CD8-positive, alpha-beta memory T cell (primary cell): ENCODE measurements at regions not wholly inside any gene's neighbourhood (a gene's known extent, or its start where the extent isn't known, plus 50 kb on each side); places are given as distances from the start of the nearest gene placed in this dataset.

Experiments
- CTCF ChIA-PET: fragments of 350-600 bp; sonication (Branson Sonifier 250); formaldehyde crosslinking; loops from one replicate; lab custom pipeline; 2021; ENCODE audit warnings: antibody characterized with exemption; lab: Charles Lee
- POLR2A ChIA-PET: fragments of 350-600 bp; sonication (Branson Sonifier 250); formaldehyde crosslinking; loops from one replicate; lab custom pipeline; 2021; ENCODE audit warnings: antibody characterized with exemption; lab: Charles Lee
- DNase-seq, 5 donors: peaks; one replicate each; pipeline versions ENCODE4 v3.0.0 to v3.0.0-alpha.2; 2020 to 2022; ENCODE audit warnings: mixed read lengths in 1 of 5
- H3K27ac ChIP-seq: one replicate; pipeline ENCODE4 v1.7.0; 2013; ENCODE audit warnings: low read depth, mild to moderate bottlenecking, low read length, moderate library complexity
- H3K27me3 ChIP-seq: 2 replicates; pipeline ENCODE4 v1.7.0; 2013; ENCODE audit warnings: low read length, mild to moderate bottlenecking; ENCODE audit not compliant: insufficient read depth, poor library complexity, severe bottlenecking
- H3K36me3 ChIP-seq: 2 replicates; pipeline ENCODE4 v1.7.0; 2013; ENCODE audit warnings: mild to moderate bottlenecking, low read length, moderate library complexity; ENCODE audit not compliant: insufficient read depth
- H3K4me1 ChIP-seq: 2 replicates; pipeline ENCODE4 v1.7.0; 2013; ENCODE audit warnings: mild to moderate bottlenecking, low read length, moderate library complexity; ENCODE audit not compliant: insufficient read depth
- H3K4me3 ChIP-seq: 2 replicates; pipeline ENCODE4 v1.7.0; 2013; ENCODE audit warnings: mild to moderate bottlenecking, low read length
- H3K9me3 ChIP-seq: 2 replicates; pipeline ENCODE4 v1.7.0; 2013; ENCODE audit warnings: mild to moderate bottlenecking, low read length
- H3K27ac Mint-ChIP-seq, 8 donors: one replicate each; pipeline ENCODE4 v1.8.0; 2020 to 2021; ENCODE audit warnings: mixed read lengths in 8 of 8, mild to moderate bottlenecking in 6 of 8, inconsistent platforms in 3 of 8, moderate library complexity in 3 of 8
- H3K27me3 Mint-ChIP-seq, 2 donors: one replicate each; pipeline ENCODE4 v1.8.0; 2020 to 2021; ENCODE audit warnings: mixed read lengths in 2 of 2, mild to moderate bottlenecking in 1 of 2, moderate library complexity in 1 of 2
- H3K36me3 Mint-ChIP-seq, 3 donors: one replicate each; pipeline ENCODE4 v1.8.0; 2020 to 2021; ENCODE audit warnings: mixed read lengths in 3 of 3, inconsistent platforms in 1 of 3, mild to moderate bottlenecking in 1 of 3
- H3K4me1 Mint-ChIP-seq, 3 donors: one replicate each; pipeline ENCODE4 v1.8.0; 2020 to 2021; ENCODE audit warnings: mixed read lengths in 3 of 3, inconsistent platforms in 1 of 3, mild to moderate bottlenecking in 1 of 3
- H3K4me3 Mint-ChIP-seq, 7 donors: one replicate each; pipeline ENCODE4 v1.8.0; 2020 to 2021; ENCODE audit warnings: mixed read lengths in 7 of 7, mild to moderate bottlenecking in 6 of 7, moderate library complexity in 4 of 7, inconsistent platforms in 2 of 7
- H3K9me3 Mint-ChIP-seq, 5 donors: one replicate each; pipeline ENCODE4 v1.8.0; 2020 to 2022; ENCODE audit warnings: mixed read lengths in 5 of 5, mild to moderate bottlenecking in 3 of 5, moderate library complexity in 2 of 5, inconsistent platforms in 1 of 5

DNA sequence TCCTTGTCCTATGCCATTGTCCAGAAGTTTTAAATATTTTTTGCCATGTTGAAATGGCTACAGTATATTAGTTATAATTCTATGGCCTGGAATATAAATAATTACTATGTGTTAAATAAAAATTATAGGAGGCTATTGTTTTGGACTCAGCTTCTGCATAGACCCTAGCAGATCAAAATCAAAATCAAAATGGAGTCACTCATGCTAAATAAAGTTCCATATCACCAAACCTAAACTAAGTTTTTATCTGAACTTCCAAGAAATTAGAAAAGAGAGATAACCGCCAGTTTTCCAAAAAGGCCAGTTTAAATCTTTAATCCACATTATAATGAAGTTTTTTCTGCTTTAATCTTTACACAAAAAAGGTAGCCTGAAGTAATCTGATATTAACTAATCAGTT lies 227.8 kb upstream of the P2RY1 start:
- Histone ChIP-seq H3K4me3 (no peak overlapping the region), H3K4me1 (no peaks in the 10 kb centered on the region), H3K27me3 (no peaks in the 10 kb centered on the region), H3K36me3 (no peaks in the 10 kb centered on the region), H3K27ac (no peak overlapping the region), H3K9me3 (no peaks in the 10 kb centered on the region)
- no peak for DNase-seq
- no peak overlapping the region for H3K4me3 Mint-ChIP-seq
- POLR2A ChIA-PET = no interaction called here
- peaks cover 0 to 10% (median 0%) of the 10 kb centered on the region in 5 donors for H3K9me3 Mint-ChIP-seq
- no peaks in the 10 kb centered on the region for H3K36me3 Mint-ChIP-seq
- no peaks in the 10 kb centered on the region for H3K4me1 Mint-ChIP-seq
- H3K27ac Mint-ChIP-seq = no peak overlapping the region
- CTCF ChIA-PET = no interaction called here
- peaks cover 0 to 7% of the 10 kb centered on the region in 2 donors for H3K27me3 Mint-ChIP-seq

DNA sequence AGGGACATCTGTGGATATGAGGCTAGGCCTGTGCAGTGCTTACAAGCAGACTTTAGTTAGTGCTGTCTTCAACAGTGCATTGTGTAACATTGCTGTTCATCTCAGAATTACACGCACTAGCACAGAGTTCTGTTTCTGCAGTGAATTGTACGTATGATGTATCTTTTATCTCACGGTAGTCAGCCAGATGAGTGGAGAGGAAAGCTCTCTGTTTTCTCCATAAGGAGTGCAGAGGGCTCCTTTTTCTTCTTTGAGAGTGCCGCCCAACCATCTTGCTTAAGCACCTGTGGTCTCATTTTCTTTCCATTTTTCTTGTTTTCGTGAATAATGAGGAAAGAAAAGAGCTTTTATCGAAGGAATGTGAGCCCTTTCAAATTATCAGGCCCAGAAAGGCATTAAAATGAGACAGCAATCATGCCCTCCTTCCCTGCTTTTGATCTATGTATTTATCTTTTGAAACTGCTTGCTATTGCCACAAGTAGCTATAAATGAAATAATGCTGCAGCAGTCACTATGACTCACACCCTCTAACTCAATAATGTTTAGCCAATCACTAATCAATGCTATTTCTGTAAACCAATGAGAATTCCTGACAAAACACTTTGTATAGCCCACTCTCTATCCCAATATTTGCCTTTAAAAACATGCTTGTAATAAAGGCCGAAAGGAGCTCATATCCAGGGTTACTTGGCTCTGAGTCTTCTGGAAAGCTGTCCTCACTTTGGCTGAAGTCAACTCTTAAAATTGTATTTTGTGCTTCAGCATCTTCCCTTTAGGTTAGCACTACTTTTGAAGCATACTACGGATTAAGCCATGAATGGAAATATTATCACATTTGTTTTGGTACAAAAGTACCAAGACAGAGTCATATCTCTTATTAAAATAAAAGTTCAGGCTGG lies 226.0 kb upstream of the P2RY1 start:
- H3K27ac ChIP-seq = no peak overlapping the region
- no peak overlapping the region for H3K4me3 ChIP-seq
- no peaks in the 10 kb centered on the region for H3K9me3 ChIP-seq
- ChIA-PET CTCF (interaction anchor here (0.7 kb wide), 1 partner anchor 90 kb away, joined by 3 read pairs; no protein-coding TSS in a partner anchor), POLR2A (no interaction called here)
- no peaks in the 10 kb centered on the region for H3K36me3 Mint-ChIP-seq
- no peak for DNase-seq
- no peaks in the 10 kb centered on the region for H3K4me1 ChIP-seq
- H3K9me3 Mint-ChIP-seq = peaks cover 0 to 7% (median 0%) of the 10 kb centered on the region in 5 donors
- peaks cover 0 to 8% of the 10 kb centered on the region in 2 donors for H3K27me3 Mint-ChIP-seq
- H3K27ac Mint-ChIP-seq = no peak overlapping the region
- no peaks in the 10 kb centered on the region for H3K36me3 ChIP-seq
- H3K4me1 Mint-ChIP-seq = no peaks in the 10 kb centered on the region
- H3K27me3 ChIP-seq = no peaks in the 10 kb centered on the region
- no peak overlapping the region for H3K4me3 Mint-ChIP-seq

DNA sequence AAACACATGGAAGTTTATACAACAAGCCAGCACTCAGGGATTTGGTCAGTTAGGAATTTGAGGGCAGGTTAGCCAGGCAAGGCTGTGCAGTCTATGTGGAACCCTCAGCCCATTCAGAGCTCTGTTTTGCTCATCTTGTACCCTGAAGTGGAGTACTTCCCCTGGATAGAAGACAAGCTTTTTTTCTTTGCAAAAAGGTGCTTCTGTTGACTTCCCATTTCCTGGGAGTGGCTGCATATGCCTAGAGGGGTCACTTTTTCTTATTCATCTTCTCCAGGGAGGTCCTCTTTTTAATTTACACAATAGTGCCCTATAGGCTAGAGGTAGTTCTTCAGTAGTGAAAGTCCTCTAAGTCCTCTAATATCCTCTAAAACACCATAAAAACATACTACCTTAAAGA lies 225.0 kb upstream of the P2RY1 start:
- H3K27me3 Mint-ChIP-seq = peaks cover 0 to 8% of the 10 kb centered on the region in 2 donors
- Histone ChIP-seq H3K27me3 (no peaks in the 10 kb centered on the region), H3K4me1 (no peaks in the 10 kb centered on the region), H3K36me3 (no peaks in the 10 kb centered on the region), H3K9me3 (no peaks in the 10 kb centered on the region), H3K4me3 (no peak overlapping the region), H3K27ac (no peak overlapping the region)
- ChIA-PET CTCF (interaction anchor here (0.7 kb wide), 1 partner anchor 91 kb away, joined by 3 read pairs; no protein-coding TSS in a partner anchor), POLR2A (no interaction called here)
- no peak for DNase-seq
- no peaks in the 10 kb centered on the region for H3K36me3 Mint-ChIP-seq
- H3K4me3 Mint-ChIP-seq = no peak overlapping the region
- no peaks in the 10 kb centered on the region for H3K4me1 Mint-ChIP-seq
- no peak overlapping the region for H3K27ac Mint-ChIP-seq
- H3K9me3 Mint-ChIP-seq = no peaks in the 10 kb centered on the region

DNA sequence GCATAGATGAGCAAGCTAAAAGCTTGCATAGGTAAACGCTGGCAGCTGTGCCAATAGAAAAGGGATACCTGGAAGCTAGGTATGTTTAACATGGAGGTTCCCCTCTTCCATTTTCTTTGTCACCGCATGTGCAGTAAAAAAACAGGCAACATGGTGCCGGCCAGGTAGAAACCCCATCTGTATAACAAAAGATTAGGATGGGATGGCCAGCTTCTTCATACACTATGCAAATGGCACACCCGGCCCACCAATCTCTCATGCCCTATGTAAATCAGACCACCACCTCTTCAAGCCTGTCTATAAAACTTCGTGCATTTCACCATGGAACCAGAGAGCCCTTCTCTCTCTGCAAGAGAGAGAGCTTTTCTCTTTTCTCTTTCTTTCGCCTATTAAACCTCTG lies 224.3 kb upstream of the P2RY1 start:
- Histone ChIP-seq H3K36me3 (no peaks in the 10 kb centered on the region), H3K27ac (no peak overlapping the region), H3K4me3 (no peak overlapping the region), H3K9me3 (no peaks in the 10 kb centered on the region), H3K4me1 (no peaks in the 10 kb centered on the region), H3K27me3 (no peaks in the 10 kb centered on the region)
- POLR2A ChIA-PET = no interaction called here
- no peak for DNase-seq
- H3K9me3 Mint-ChIP-seq = no peaks in the 10 kb centered on the region
- H3K27me3 Mint-ChIP-seq = peaks cover 0 to 11% of the 10 kb centered on the region in 2 donors
- no peaks in the 10 kb centered on the region for H3K36me3 Mint-ChIP-seq
- H3K4me3 Mint-ChIP-seq = no peak overlapping the region
- no peaks in the 10 kb centered on the region for H3K4me1 Mint-ChIP-seq
- no peak overlapping the region for H3K27ac Mint-ChIP-seq
- CTCF ChIA-PET = no interaction called here

DNA sequence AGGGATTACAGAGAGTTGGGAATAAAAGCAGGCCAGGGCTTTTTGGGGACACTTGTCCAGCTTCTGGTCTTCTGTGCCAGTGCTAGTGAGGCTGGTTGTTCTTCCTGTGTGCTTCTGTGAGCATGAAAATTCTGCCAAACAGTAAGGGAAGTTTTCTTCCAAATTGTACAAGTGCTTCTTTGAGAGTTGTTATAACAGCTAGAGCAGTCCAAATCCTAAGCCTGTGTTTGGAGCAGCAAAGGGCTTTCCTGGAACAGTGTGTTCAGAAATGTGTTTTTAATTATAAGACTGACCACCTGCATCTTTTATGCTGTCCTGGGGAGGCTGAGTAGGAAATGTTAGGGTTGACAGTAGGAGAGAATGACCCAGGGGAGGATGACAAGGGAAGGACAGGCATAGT lies 223.0 kb upstream of the P2RY1 start:
- H3K4me3 Mint-ChIP-seq = peak overlapping the region in 1 of 7 donors; percentile 15
- no peak overlapping the region for H3K27ac Mint-ChIP-seq
- ChIA-PET POLR2A (no interaction called here), CTCF (no interaction called here)
- Histone ChIP-seq H3K27ac (no peak overlapping the region), H3K9me3 (no peaks in the 10 kb centered on the region), H3K4me3 (no peak overlapping the region), H3K36me3 (no peaks in the 10 kb centered on the region), H3K27me3 (no peaks in the 10 kb centered on the region), H3K4me1 (no peaks in the 10 kb centered on the region)
- H3K27me3 Mint-ChIP-seq = peaks cover 0 to 12% of the 10 kb centered on the region in 2 donors
- H3K9me3 Mint-ChIP-seq = no peaks in the 10 kb centered on the region
- H3K4me1 Mint-ChIP-seq = no peaks in the 10 kb centered on the region
- no peak for DNase-seq
- no peaks in the 10 kb centered on the region for H3K36me3 Mint-ChIP-seq

DNA sequence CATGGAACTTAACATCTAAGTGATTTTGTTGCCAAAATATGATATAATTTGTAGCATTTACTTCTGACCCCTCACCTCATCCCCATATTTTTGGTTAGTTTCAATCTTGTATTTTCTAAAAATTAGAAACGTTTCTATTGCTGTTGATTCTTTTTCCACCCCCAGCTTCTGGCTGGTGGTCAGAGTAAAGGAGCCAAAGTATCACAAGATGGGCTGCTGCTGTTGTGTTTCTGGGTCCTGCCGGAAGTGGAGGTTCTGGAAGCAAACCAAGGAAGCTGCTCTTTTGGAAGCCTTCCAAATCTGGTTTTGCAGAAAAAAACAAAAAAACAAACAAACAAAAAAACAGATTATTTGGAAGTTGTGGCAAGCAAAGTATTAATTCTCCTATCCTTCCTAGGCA lies 221.1 kb upstream of the P2RY1 start:
- H3K27me3 Mint-ChIP-seq = peaks cover 0 to 13% of the 10 kb centered on the region in 2 donors
- Histone ChIP-seq H3K4me1 (no peaks in the 10 kb centered on the region), H3K9me3 (no peaks in the 10 kb centered on the region), H3K36me3 (no peaks in the 10 kb centered on the region), H3K27ac (no peak overlapping the region), H3K4me3 (no peak overlapping the region), H3K27me3 (no peaks in the 10 kb centered on the region)
- H3K4me3 Mint-ChIP-seq = no peak overlapping the region
- H3K36me3 Mint-ChIP-seq = no peaks in the 10 kb centered on the region
- no peaks in the 10 kb centered on the region for H3K4me1 Mint-ChIP-seq
- no peaks in the 10 kb centered on the region for H3K9me3 Mint-ChIP-seq
- no peak for DNase-seq
- ChIA-PET POLR2A (no interaction called here), CTCF (no interaction called here)
- H3K27ac Mint-ChIP-seq = no peak overlapping the region

DNA sequence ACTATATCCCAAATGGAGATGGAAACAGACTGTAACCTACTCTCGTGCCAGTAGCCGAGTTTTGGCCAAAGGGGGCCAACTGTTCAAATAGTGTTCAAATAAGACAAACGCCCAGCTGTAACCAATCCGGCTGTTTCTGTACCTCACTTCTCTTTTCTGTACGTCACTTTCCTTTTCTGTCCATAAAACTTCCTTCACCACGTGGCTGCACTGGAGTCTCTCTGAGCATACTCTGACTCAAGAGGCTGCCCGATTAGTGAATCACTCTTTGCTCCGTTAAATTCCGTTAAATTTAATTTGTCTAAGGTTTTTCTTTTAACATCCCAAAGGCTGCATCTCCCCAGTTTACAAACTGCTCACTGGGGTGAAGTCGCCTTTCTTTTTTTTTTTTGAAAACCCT lies 219.2 kb upstream of the P2RY1 start:
- DNase-seq = no peak
- Histone ChIP-seq H3K4me3 (no peak overlapping the region), H3K27ac (no peak overlapping the region), H3K9me3 (no peaks in the 10 kb centered on the region), H3K4me1 (no peaks in the 10 kb centered on the region), H3K27me3 (no peaks in the 10 kb centered on the region), H3K36me3 (no peaks in the 10 kb centered on the region)
- no peaks in the 10 kb centered on the region for H3K9me3 Mint-ChIP-seq
- ChIA-PET POLR2A (no interaction called here), CTCF (no interaction called here)
- H3K4me3 Mint-ChIP-seq = no peak overlapping the region
- no peak overlapping the region for H3K27ac Mint-ChIP-seq
- no peaks in the 10 kb centered on the region for H3K36me3 Mint-ChIP-seq
- no peaks in the 10 kb centered on the region for H3K4me1 Mint-ChIP-seq
- peaks cover 0 to 13% of the 10 kb centered on the region in 2 donors for H3K27me3 Mint-ChIP-seq

DNA sequence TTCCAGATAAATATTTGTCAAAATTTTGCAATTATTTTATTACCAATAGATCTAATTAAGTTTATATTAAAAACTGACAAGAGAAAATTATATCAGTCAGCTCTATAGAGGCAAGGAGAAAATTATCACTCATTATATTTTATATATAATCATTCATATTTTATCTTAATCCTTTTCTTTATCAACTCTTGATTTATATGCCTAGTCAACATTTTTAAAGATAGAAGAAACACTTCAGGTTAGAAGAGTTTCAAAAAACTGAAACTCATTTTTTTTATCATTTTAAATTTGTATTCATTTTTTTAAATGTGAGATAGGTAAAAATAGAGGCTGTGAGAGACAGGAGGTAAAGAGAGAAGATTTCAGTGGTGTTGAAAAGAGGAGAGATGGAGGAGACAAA lies 217.3 kb upstream of the P2RY1 start:
- no peak overlapping the region for H3K27ac ChIP-seq
- no peaks in the 10 kb centered on the region for H3K27me3 ChIP-seq
- no peak overlapping the region for H3K4me3 ChIP-seq
- no peaks in the 10 kb centered on the region for H3K36me3 ChIP-seq
- DNase-seq = no peak
- Mint-ChIP-seq H3K9me3 (no peaks in the 10 kb centered on the region), H3K27ac (no peak overlapping the region), H3K4me3 (no peak overlapping the region), H3K27me3 (peaks cover 0 to 17% of the 10 kb centered on the region in 2 donors), H3K36me3 (no peaks in the 10 kb centered on the region), H3K4me1 (no peaks in the 10 kb centered on the region)
- H3K4me1 ChIP-seq = no peaks in the 10 kb centered on the region
- POLR2A ChIA-PET = no interaction called here
- CTCF ChIA-PET = no interaction called here
- no peaks in the 10 kb centered on the region for H3K9me3 ChIP-seq
